LoVo (cell line): ENCODE measurements at regions not wholly inside any gene's neighbourhood (a gene's known extent, or its start where the extent isn't known, plus 50 kb on each side); places are given as distances from the start of the nearest gene placed in this dataset.

Source experiments
- DNase-seq: peaks from one replicate; pipeline ENCODE4 v3.0.0-alpha.2; 2016; ENCODE audit warnings: low spot score

GRCh38 chr3:152719264-152719663 is 115.7 kb upstream of the P2RY1 start:
- peak; percentile 38 for DNase-seq

GRCh38 chr3:152720951-152721718 is 113.8 kb upstream of the P2RY1 start:
- DNase-seq: no peak

- DNase-seq: no peak
Measured at GRCh38 chr3:152724270-152724669, 110.7 kb upstream of the P2RY1 start.

- DNase-seq: no peak
Measured at GRCh38 chr3:152728231-152728980, 106.5 kb upstream of the P2RY1 start.

GRCh38 chr3:152729906-152730305 is 105.0 kb upstream of the P2RY1 start:
- no peak for DNase-seq

- DNase-seq: no peak
Measured at GRCh38 chr3:152731511-152731910, 103.4 kb upstream of the P2RY1 start.

GRCh38 chr3:152733584-152734119 is 101.3 kb upstream of the P2RY1 start:
- no peak for DNase-seq

- DNase-seq: no peak
Measured at GRCh38 chr3:152737021-152737908, 97.7 kb upstream of the P2RY1 start.

- no peak for DNase-seq
Measured at GRCh38 chr3:152738656-152739055, 96.3 kb upstream of the P2RY1 start.

- DNase-seq: no peak
Measured at GRCh38 chr3:152742368-152743347, 92.3 kb upstream of the P2RY1 start.

- DNase-seq: no peak
Measured at GRCh38 chr3:152745646-152746045, 89.3 kb upstream of the P2RY1 start.

GRCh38 chr3:152754303-152754702 is 80.6 kb upstream of the P2RY1 start:
- no peak for DNase-seq

- DNase-seq: no peak
Measured at GRCh38 chr3:152756807-152757206, 78.1 kb upstream of the P2RY1 start.

GRCh38 chr3:152760024-152760563 is 74.8 kb upstream of the P2RY1 start:
- DNase-seq: no peak

- no peak for DNase-seq
Measured at GRCh38 chr3:152760591-152760990, 74.3 kb upstream of the P2RY1 start.

- no peak for DNase-seq
Measured at GRCh38 chr3:152768478-152768877, 66.5 kb upstream of the P2RY1 start.

GRCh38 chr3:152769523-152769922 is 65.4 kb upstream of the P2RY1 start:
- DNase-seq: no peak

- DNase-seq: no peak
Measured at GRCh38 chr3:152770296-152770695, 64.6 kb upstream of the P2RY1 start.

- no peak for DNase-seq
Measured at GRCh38 chr3:152771120-152771519, 63.8 kb upstream of the P2RY1 start.

- no peak for DNase-seq
Measured at GRCh38 chr3:152772674-152773225, 62.2 kb upstream of the P2RY1 start.
